Loucy (cell line): ENCODE measurements at regions not wholly inside any gene's neighbourhood (a gene's known extent, or its start where the extent isn't known, plus 50 kb on each side); places are given as distances from the start of the nearest gene placed in this dataset.
"Not testable (repeated sequence)": the region's sequence is repeated elsewhere in the genome, so short reads cannot be mapped to it uniquely, and the experiment has no call there.

Source experiments
- H2AFZ ChIP-seq: fragments of 200-600 bp; sonication (generic); 2 replicates; pipeline ENCODE4 v1.6.0; 2016; ENCODE audit warnings: antibody characterized with exemption, mild to moderate bottlenecking, low read length, moderate library complexity
- H3F3A ChIP-seq: fragments of 200-600 bp; 2 replicates; pipeline ENCODE4 v1.6.0; 2016; ENCODE audit warnings: antibody characterized with exemption, low read depth, mild to moderate bottlenecking
- H3K27me3 ChIP-seq: fragments of 200-600 bp; sonication (generic); 2 replicates; pipeline ENCODE4 v1.6.1; 2014; ENCODE audit warnings: low read length, mild to moderate bottlenecking; ENCODE audit not compliant: insufficient read depth, poor library complexity, severe bottlenecking
- H3K36me3 ChIP-seq: fragments of 200-600 bp; sonication (generic); 2 replicates; pipeline ENCODE4 v1.6.1; 2016; ENCODE audit warnings: low read length; ENCODE audit not compliant: insufficient read depth
- H3K4me1 ChIP-seq: fragments of 200-600 bp; sonication (generic); 2 replicates; pipeline ENCODE4 v1.5.1; 2014; ENCODE audit warnings: low read length, mild to moderate bottlenecking; ENCODE audit not compliant: insufficient read depth, poor library complexity, severe bottlenecking
- H3K4me2 ChIP-seq: fragments of 200-600 bp; sonication (generic); 2 replicates; pipeline ENCODE4 v1.6.0; 2014; ENCODE audit warnings: antibody characterized with exemption, low read length, low read depth, mild to moderate bottlenecking; ENCODE audit not compliant: poor library complexity, severe bottlenecking
- H3K4me3 ChIP-seq: fragments of 200-600 bp; sonication (generic); 2 replicates; pipeline ENCODE4 v1.5.1; 2014; ENCODE audit warnings: low read length, mild to moderate bottlenecking, mixed read lengths; ENCODE audit not compliant: poor library complexity, severe bottlenecking
- H3K79me2 ChIP-seq: fragments of 200-600 bp; sonication (generic); 2 replicates; pipeline ENCODE4 v1.6.1; 2014; ENCODE audit warnings: low read length; ENCODE audit not compliant: insufficient read depth
- H3K9ac ChIP-seq: fragments of 200-600 bp; sonication (generic); 2 replicates; pipeline ENCODE4 v1.6.0; 2014; ENCODE audit warnings: mild to moderate bottlenecking, low read depth, low read length, moderate library complexity; ENCODE audit not compliant: poor library complexity, severe bottlenecking
- H3K9me2 ChIP-seq: fragments of 200-600 bp; sonication (generic); replicated peaks from 2 replicates; pipeline ENCODE4 v1.6.1; 2016; ENCODE audit warnings: low read depth, low read length, mixed read lengths
- H3K9me3 ChIP-seq: fragments of 200-600 bp; sonication (generic); 2 replicates; pipeline ENCODE4 v1.6.1; 2014; ENCODE audit warnings: mild to moderate bottlenecking, antibody characterized with exemption, low read length, low read depth; ENCODE audit not compliant: insufficient read depth
- H4K20me1 ChIP-seq: fragments of 200-600 bp; sonication (generic); 2 replicates; pipeline ENCODE4 v1.6.0; 2014; ENCODE audit warnings: antibody characterized with exemption, low read length, mild to moderate bottlenecking; ENCODE audit not compliant: insufficient read depth, poor library complexity, severe bottlenecking

DNA sequence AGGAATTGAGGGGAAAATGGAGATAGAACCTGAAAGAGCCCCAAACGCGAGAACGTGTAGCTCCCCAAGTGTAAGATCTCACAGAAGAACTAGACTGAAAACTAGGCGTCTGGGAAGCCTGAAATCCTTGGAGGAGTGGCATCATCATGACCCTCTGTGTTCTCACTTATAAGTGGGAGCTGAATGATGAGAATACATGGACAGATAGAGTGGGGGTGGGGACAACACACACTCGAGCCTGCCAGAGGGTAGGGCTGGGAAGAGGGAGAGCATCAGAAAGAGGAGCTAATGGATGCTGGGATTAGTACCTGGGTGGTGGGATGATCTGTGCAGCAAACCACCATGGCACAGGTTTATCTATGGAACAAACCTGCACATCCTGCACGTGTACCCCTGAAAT lies 258.7 kb upstream of the NOTCH2NLA start:
- H3K4me1 ChIP-seq, H3K9me2 ChIP-seq, H2AFZ ChIP-seq, H3K27me3 ChIP-seq, H3F3A ChIP-seq, H3K79me2 ChIP-seq, H3K9me3 ChIP-seq, H3K9ac ChIP-seq, H3K36me3 ChIP-seq, H4K20me1 ChIP-seq, H3K4me3 ChIP-seq, H3K4me2 ChIP-seq: not testable (repeated sequence)

- not testable (repeated sequence) for H2AFZ ChIP-seq, H3K9me3 ChIP-seq, H4K20me1 ChIP-seq, H3K79me2 ChIP-seq, H3K36me3 ChIP-seq, H3F3A ChIP-seq, H3K9ac ChIP-seq, H3K4me1 ChIP-seq, H3K9me2 ChIP-seq, H3K4me2 ChIP-seq, H3K27me3 ChIP-seq, H3K4me3 ChIP-seq
Measured at GRCh38 chr1:146487155-146487554, 258.3 kb upstream of the NOTCH2NLA start.

DNA sequence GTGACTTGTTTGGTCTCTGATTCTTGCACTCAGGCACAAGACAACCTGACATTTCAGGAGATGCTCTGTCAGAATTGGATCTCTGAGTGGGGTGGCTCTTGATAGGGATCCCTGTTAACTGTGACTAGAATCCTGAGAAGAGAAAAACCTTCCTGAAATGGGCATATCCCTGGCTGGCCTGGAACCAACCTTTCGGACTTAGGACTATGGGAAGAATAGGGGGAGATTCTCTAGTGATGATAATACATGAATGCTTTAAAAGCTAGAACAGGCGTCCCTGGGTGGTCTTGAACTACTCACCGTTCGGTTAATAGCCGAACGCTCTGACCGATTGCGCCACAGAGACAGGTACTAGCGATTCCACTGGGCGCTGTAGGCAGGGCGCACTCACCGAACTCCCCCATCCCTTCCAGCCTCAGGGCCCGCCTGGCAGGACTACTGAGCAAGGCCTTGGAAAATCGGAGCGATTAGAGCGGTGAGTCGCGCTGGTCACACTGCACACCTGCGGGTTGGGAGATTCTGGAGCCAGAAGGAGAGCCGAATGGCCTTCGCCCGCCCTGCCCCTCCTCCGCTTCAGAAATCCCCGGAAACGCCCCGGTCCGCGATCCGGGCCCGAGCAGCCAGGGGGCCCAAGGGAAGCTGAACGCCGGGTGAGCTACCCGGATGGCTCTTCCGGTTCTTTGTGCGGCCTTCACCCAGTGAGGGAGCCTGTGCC lies 257.6 kb upstream of the NOTCH2NLA start:
- not testable (repeated sequence) for H3K79me2 ChIP-seq, H3K4me3 ChIP-seq, H3F3A ChIP-seq, H3K4me1 ChIP-seq, H3K27me3 ChIP-seq, H3K4me2 ChIP-seq, H3K36me3 ChIP-seq, H3K9me3 ChIP-seq, H3K9ac ChIP-seq, H3K9me2 ChIP-seq, H2AFZ ChIP-seq, H4K20me1 ChIP-seq

GRCh38 chr1:146484195-146484594 lies 255.4 kb upstream of the NOTCH2NLA start:
- H3K9ac ChIP-seq, H3K4me2 ChIP-seq, H3K79me2 ChIP-seq, H3K4me1 ChIP-seq, H3K36me3 ChIP-seq, H3K27me3 ChIP-seq, H2AFZ ChIP-seq, H4K20me1 ChIP-seq, H3K9me2 ChIP-seq, H3K9me3 ChIP-seq, H3F3A ChIP-seq, H3K4me3 ChIP-seq: not testable (repeated sequence)

- not testable (repeated sequence) for H3K4me3 ChIP-seq, H3F3A ChIP-seq, H3K27me3 ChIP-seq, H4K20me1 ChIP-seq, H3K4me2 ChIP-seq, H3K4me1 ChIP-seq, H3K9me3 ChIP-seq, H3K36me3 ChIP-seq, H3K9ac ChIP-seq, H3K79me2 ChIP-seq, H3K9me2 ChIP-seq, H2AFZ ChIP-seq
Measured at GRCh38 chr1:146479188-146479587, 250.4 kb upstream of the NOTCH2NLA start.
